ENCODE measurements at regions not wholly inside any gene's neighbourhood (a gene's known extent, or its start where the extent isn't known, plus 50 kb on each side); places are given as distances from the start of the nearest gene placed in this dataset.

DNA sequence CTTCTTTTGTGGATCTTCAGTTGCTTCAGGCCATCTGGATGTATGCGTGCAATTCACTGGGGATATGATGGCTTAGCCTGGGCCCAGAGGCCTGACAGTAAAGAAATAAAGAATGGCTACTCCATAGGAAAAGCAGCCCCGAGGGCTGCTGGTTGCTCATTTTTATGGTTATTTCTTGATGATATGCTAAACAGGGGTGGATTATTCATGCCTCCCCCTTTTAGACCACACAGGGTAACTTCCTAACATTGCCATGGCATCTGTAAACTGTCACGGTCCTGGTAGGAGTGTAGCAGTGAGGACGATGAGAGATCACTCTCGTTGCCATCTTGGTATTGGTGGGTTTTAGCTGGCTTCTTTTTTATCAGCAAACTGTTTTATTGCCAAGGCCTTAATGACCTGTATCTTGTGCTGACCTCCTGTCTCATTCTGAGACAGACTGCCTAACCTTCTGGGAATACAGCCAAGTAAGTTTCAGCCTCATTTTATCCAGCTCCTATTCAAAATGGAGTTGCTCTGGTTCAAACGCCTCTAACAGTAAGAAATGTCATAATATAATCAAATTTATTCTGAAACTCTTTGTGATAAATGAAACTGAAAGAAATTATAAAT is 60.5 kb downstream of the DSEL start:
- TF ChIP-seq, protein P1, sequence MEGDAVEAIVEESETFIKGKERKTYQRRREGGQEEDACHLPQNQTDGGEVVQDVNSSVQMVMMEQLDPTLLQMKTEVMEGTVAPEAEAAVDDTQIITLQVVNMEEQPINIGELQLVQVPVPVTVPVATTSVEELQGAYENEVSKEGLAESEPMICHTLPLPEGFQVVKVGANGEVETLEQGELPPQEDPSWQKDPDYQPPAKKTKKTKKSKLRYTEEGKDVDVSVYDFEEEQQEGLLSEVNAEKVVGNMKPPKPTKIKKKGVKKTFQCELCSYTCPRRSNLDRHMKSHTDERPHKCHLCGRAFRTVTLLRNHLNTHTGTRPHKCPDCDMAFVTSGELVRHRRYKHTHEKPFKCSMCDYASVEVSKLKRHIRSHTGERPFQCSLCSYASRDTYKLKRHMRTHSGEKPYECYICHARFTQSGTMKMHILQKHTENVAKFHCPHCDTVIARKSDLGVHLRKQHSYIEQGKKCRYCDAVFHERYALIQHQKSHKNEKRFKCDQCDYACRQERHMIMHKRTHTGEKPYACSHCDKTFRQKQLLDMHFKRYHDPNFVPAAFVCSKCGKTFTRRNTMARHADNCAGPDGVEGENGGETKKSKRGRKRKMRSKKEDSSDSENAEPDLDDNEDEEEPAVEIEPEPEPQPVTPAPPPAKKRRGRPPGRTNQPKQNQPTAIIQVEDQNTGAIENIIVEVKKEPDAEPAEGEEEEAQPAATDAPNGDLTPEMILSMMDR (IDR thresholded peaks at IDR 0.05; ENCODE audit: low read depth, low read length, poor library complexity, severe bottlenecking), result no peak
- no peak for TF ChIP-seq EZH2phosphoT487 (IDR thresholded peaks at IDR 0.05; ENCODE audit: borderline replicate concordance, low read length)
